Tibial artery (tissue), 4 donors: ENCODE measurements at regions not wholly inside any gene's neighbourhood (a gene's known extent, or its start where the extent isn't known, plus 50 kb on each side); places are given as distances from the start of the nearest gene placed in this dataset.

ENCODE experiments used
- DNase-seq, 2 donors: peaks; one replicate each; pipeline ENCODE4 v3.0.0-alpha.2; 2019
- H3K27ac ChIP-seq, 2 donors: fragments of 200-600 bp; sonication (generic) in 1 of 2; 1 replicate in 1 of 2; 2 replicates in 1 of 2; pipeline ENCODE4 v1.5.1; 2018 to 2019; ENCODE audit warnings: mild to moderate bottlenecking in 1 of 2
- H3K27me3 ChIP-seq, 2 donors: fragments of 200-600 bp; sonication (generic) in 1 of 2; one replicate each; pipeline versions ENCODE4 v1.5.1 to v1.6.0; 2016 to 2019
- H3K36me3 ChIP-seq, 3 donors: fragments of 200-600 bp; sonication (generic) in 2 of 3; one replicate each; pipeline ENCODE4 v1.5.1; 2016 to 2019; ENCODE audit warnings: mild to moderate bottlenecking in 2 of 3
- H3K4me1 ChIP-seq, 4 donors: fragments of 200-600 bp; sonication (generic) in 2 of 4; 1 replicate in 3 of 4; 2 replicates in 1 of 4; pipeline ENCODE4 v1.5.1; 2016 to 2019
- H3K4me3 ChIP-seq, 2 donors: fragments of 200-600 bp; sonication (generic) in 1 of 2; 1 replicate in 1 of 2; 2 replicates in 1 of 2; pipeline ENCODE4 v1.5.1; 2018 to 2019; ENCODE audit warnings: mild to moderate bottlenecking in 2 of 2
- H3K9me3 ChIP-seq, 3 donors: fragments of 200-600 bp; sonication (generic) in 1 of 3; one replicate each; pipeline ENCODE4 v1.5.1; 2016 to 2019
- CTCF ChIP-seq, 2 experiments: fragments of 200-600 bp in 1 of 2; fragments of 450-650 bp in 1 of 2; IDR thresholded peaks; one replicate each; pipeline ENCODE4 v1.5.1; 2017 to 2019; ENCODE audit warnings: antibody characterized with exemption in 2 of 2, mild to moderate bottlenecking in 1 of 2, moderate library complexity in 1 of 2
- intact Hi-C: fragments of 100-400 bp; cut with DNase I; formaldehyde crosslinking; loops from one replicate; pipeline ENCODE4 v1.15.0; 2023; ENCODE audit warnings: low total_unique reads

- intact Hi-C loops: no loop called here
- no peaks in the 10 kb centered on the region for H3K36me3 ChIP-seq
- DNase-seq: no peak
- H3K27ac ChIP-seq: no peak overlapping the region
- no peak for TF ChIP-seq CTCF (IDR thresholded peaks at IDR 0.05)
- no peaks in the 10 kb centered on the region for H3K9me3 ChIP-seq
- peaks cover 0 to 12% (median 6%) of the 10 kb centered on the region in 4 donors for H3K4me1 ChIP-seq
- H3K4me3 ChIP-seq: no peak overlapping the region
- peaks cover 0 to 3% of the 10 kb centered on the region in 2 donors for H3K27me3 ChIP-seq
Observed at GRCh38 chr20:4605166-4605565, 81.1 kb upstream of the PRNP start.

DNA sequence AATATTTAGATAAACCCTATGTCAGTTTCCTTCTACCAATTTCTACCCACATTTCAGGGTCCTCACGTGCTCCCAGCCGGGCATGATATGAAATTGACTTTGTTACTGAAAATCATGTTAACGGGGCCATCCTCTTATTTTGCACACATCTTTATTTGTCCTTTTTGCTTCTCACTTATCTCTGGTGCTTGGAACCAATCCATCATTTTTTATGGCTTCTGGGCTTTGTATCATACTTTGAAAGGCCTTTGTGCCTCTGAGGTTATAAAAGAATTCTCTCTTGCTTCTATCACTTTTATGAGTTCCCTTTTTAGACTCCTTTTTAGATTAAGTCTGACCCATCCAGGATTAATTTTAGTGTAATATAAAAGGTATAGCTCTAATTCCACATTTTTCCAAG is 81.7 kb upstream of the PRNP start:
- no peak for DNase-seq
- no peaks in the 10 kb centered on the region for H3K9me3 ChIP-seq
- no peaks in the 10 kb centered on the region for H3K36me3 ChIP-seq
- no peak overlapping the region for H3K27ac ChIP-seq
- intact Hi-C loops: no loop called here
- H3K27me3 ChIP-seq: peaks cover 0 to 3% of the 10 kb centered on the region in 2 donors
- peaks cover 0 to 12% (median 6%) of the 10 kb centered on the region in 4 donors for H3K4me1 ChIP-seq
- TF ChIP-seq CTCF (IDR thresholded peaks at IDR 0.05): no peak
- H3K4me3 ChIP-seq: no peak overlapping the region

DNA sequence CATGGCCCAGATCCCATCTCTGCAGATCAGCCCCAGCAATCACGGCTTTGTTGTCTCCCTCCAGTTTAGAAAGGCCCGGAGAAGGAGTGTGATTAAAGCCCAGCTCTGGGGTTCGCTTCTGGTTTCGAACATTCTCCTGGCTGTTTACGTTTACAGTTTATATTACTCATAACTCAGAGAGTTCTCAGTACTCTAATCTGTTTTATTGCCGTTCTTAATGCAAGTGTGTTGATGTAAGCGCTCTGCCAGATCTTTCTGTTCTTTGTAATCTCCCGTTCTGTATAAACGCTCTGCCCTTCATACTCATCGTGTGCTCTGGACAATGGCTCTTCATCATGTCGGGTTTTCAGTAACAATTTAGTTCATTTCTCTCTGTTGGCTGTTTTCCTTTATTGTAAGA is 82.5 kb upstream of the PRNP start:
- TF ChIP-seq CTCF (IDR thresholded peaks at IDR 0.05): no peak
- Histone ChIP-seq H3K36me3 (no peaks in the 10 kb centered on the region), H3K4me3 (no peak overlapping the region), H3K4me1 (peaks cover 0 to 12% (median 6%) of the 10 kb centered on the region in 4 donors), H3K9me3 (no peaks in the 10 kb centered on the region), H3K27me3 (peaks cover 0 to 3% of the 10 kb centered on the region in 2 donors), H3K27ac (no peak overlapping the region)
- no peak for DNase-seq
- intact Hi-C loops: no loop called here

DNA sequence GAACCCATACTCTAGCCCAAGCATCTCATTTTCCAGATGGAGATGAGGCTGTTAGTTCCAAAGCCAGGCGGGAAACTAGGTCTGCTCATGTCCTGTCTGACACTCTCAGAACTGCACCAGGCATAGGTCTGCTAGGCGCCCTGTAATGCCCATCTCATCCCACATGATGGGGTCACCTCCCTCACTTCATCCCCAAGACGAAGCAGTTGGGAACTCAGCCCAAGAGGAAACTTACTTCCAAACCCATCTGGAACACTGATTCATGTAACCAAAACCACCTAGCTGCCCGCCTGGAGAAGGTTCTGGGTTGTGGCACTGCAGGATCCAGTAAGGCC is 84.0 kb upstream of the PRNP start:
- no peaks in the 10 kb centered on the region for H3K9me3 ChIP-seq
- no peak for DNase-seq
- no peaks in the 10 kb centered on the region for H3K36me3 ChIP-seq
- H3K4me1 ChIP-seq: peaks cover 0 to 10% (median 6%) of the 10 kb centered on the region in 4 donors
- peaks cover 0 to 3% of the 10 kb centered on the region in 2 donors for H3K27me3 ChIP-seq
- no peak overlapping the region for H3K27ac ChIP-seq
- no peak for TF ChIP-seq CTCF (IDR thresholded peaks at IDR 0.05)
- intact Hi-C loops: no loop called here
- no peak overlapping the region for H3K4me3 ChIP-seq

GRCh38 chr20:4601630-4602296 is 84.5 kb upstream of the PRNP start:
- H3K4me1 ChIP-seq: peaks cover 0 to 8% (median 6%) of the 10 kb centered on the region in 4 donors
- H3K4me3 ChIP-seq: no peak overlapping the region
- intact Hi-C loops: no loop called here
- no peaks in the 10 kb centered on the region for H3K9me3 ChIP-seq
- no peak overlapping the region for H3K27ac ChIP-seq
- no peak for DNase-seq
- no peak for TF ChIP-seq CTCF (IDR thresholded peaks at IDR 0.05)
- no peaks in the 10 kb centered on the region for H3K36me3 ChIP-seq
- peaks cover 0 to 5% of the 10 kb centered on the region in 2 donors for H3K27me3 ChIP-seq
